SK-N-SH treated with all-trans-retinoic acid at 6 μM for 48 hours (cell line): ENCODE measurements at regions not wholly inside any gene's neighbourhood (a gene's known extent, or its start where the extent isn't known, plus 50 kb on each side); places are given as distances from the start of the nearest gene placed in this dataset.
A peak's percentile ranks its signal among the peaks of the same experiment; 100 is the strongest.
"Not testable (repeated sequence)": the region's sequence is repeated elsewhere in the genome, so short reads cannot be mapped to it uniquely, and the experiment has no call there.

Experiments used
- ATAC-seq: fragments of 200-7000 bp; cut with Tn5 transposase; 3 replicates; pipeline ENCODE4 v1.9.1; 2020; ENCODE audit warnings: mild to moderate bottlenecking, moderate library complexity
- ARNTL ChIP-seq: fragments of 450-650 bp; formaldehyde crosslinking; IDR thresholded peaks from 2 replicates; pipeline ENCODE4 v1.5.0; 2020; ENCODE audit warnings: low read depth, mild to moderate bottlenecking, moderate library complexity, borderline replicate concordance
- BACH2 ChIP-seq: fragments of 250-450 bp; sonication (Bioruptor Pico); IDR thresholded peaks from 2 replicates; pipeline ENCODE4 v1.9.0; 2021; ENCODE audit warnings: mild to moderate bottlenecking, borderline replicate concordance
- CSDC2 ChIP-seq: fragments of 250-450 bp; sonication (Bioruptor Pico); IDR thresholded peaks from 2 replicates; pipeline ENCODE4 v1.5.0; 2020; ENCODE audit warnings: mild to moderate bottlenecking, moderate library complexity
- CSRNP3 ChIP-seq: fragments of 250-450 bp; sonication (Bioruptor Pico); IDR thresholded peaks from 2 replicates; pipeline ENCODE4 v1.5.1; 2021; ENCODE audit warnings: mild to moderate bottlenecking, moderate library complexity
- ESRRG ChIP-seq: fragments of 250-450 bp; sonication (Bioruptor Pico); IDR thresholded peaks from 2 replicates; pipeline ENCODE4 v1.6.1; 2021; ENCODE audit warnings: mild to moderate bottlenecking
- GLIS3 ChIP-seq: fragments of 250-450 bp; sonication (Bioruptor Pico); IDR thresholded peaks from 2 replicates; pipeline ENCODE4 v1.5.0; 2020; ENCODE audit warnings: mild to moderate bottlenecking, moderate library complexity
- ISL1 ChIP-seq: fragments of 250-450 bp; sonication (Bioruptor Pico); IDR thresholded peaks from 2 replicates; pipeline ENCODE4 v2.1.2; 2022; ENCODE audit warnings: mild to moderate bottlenecking, moderate library complexity
- OSR1 ChIP-seq: fragments of 250-450 bp; sonication (Bioruptor Pico); IDR thresholded peaks from 2 replicates; pipeline ENCODE4 v1.8.0; 2022; ENCODE audit warnings: moderate library complexity, mild to moderate bottlenecking, inconsistent platforms
- PATZ1 ChIP-seq: fragments of 250-450 bp; sonication (Bioruptor Pico); IDR thresholded peaks from 2 replicates; pipeline ENCODE4 v1.8.0; 2020; ENCODE audit warnings: mild to moderate bottlenecking, moderate library complexity, borderline replicate concordance
- POU6F1 ChIP-seq: fragments of 250-450 bp; sonication (Bioruptor Pico); IDR thresholded peaks from 2 replicates; pipeline ENCODE4 v1.8.0; 2021; ENCODE audit warnings: low read depth, mild to moderate bottlenecking, moderate library complexity, borderline replicate concordance
- PPARA ChIP-seq: fragments of 250-450 bp; sonication (Bioruptor Pico); IDR thresholded peaks from 2 replicates; pipeline ENCODE4 v1.5.0; 2020; ENCODE audit warnings: mild to moderate bottlenecking, borderline replicate concordance
- RARB ChIP-seq: fragments of 250-450 bp; sonication (Bioruptor Pico); IDR thresholded peaks from 2 replicates; pipeline ENCODE4 v1.8.0; 2021; ENCODE audit warnings: mild to moderate bottlenecking, moderate library complexity
- SNAI2 ChIP-seq: fragments of 250-450 bp; sonication (Bioruptor Pico); IDR thresholded peaks from 2 replicates; pipeline ENCODE4 v1.5.0; 2020; ENCODE audit warnings: mild to moderate bottlenecking, moderate library complexity
- TCF4 ChIP-seq: fragments of 250-450 bp; sonication (Bioruptor Pico); IDR thresholded peaks from 2 replicates; pipeline ENCODE4 v1.8.0; 2021; ENCODE audit warnings: mild to moderate bottlenecking, moderate library complexity, borderline replicate concordance
- TOX ChIP-seq: fragments of 250-450 bp; sonication (Bioruptor Pico); IDR thresholded peaks from 2 replicates; pipeline ENCODE4 v1.8.0; 2021; ENCODE audit warnings: mild to moderate bottlenecking, moderate library complexity, borderline replicate concordance
- TSHZ2 ChIP-seq: fragments of 250-450 bp; sonication (Bioruptor Pico); IDR thresholded peaks from 2 replicates; pipeline ENCODE4 v1.5.0; 2020; ENCODE audit warnings: mild to moderate bottlenecking, moderate library complexity
- ZC3H10 ChIP-seq: fragments of 250-450 bp; sonication (Bioruptor Pico); IDR thresholded peaks from 2 replicates; pipeline ENCODE4 v1.5.1; 2021; ENCODE audit warnings: mild to moderate bottlenecking, moderate library complexity
- ZFP3 ChIP-seq: fragments of 250-450 bp; sonication (Bioruptor Pico); IDR thresholded peaks from 2 replicates; pipeline ENCODE4 v1.5.0; 2020; ENCODE audit warnings: mild to moderate bottlenecking, moderate library complexity
- ZFP30 ChIP-seq: fragments of 450-650 bp; formaldehyde crosslinking; IDR thresholded peaks from 2 replicates; pipeline ENCODE4 v1.5.0; 2022; ENCODE audit warnings: mild to moderate bottlenecking, moderate library complexity
- ZNF565 ChIP-seq: fragments of 450-650 bp; formaldehyde crosslinking; conservative IDR thresholded peaks from 2 replicates; pipeline ENCODE4 v1.5.0; 2020; ENCODE audit warnings: low read depth, mild to moderate bottlenecking, moderate library complexity
- ZNF70 ChIP-seq: fragments of 450-650 bp; formaldehyde crosslinking; IDR thresholded peaks from 2 replicates; pipeline ENCODE4 v1.5.0; 2020; ENCODE audit warnings: mild to moderate bottlenecking, moderate library complexity

- TF ChIP-seq ARNTL (CRISPR knock-in tag), result no peak
- TF ChIP-seq SNAI2 (CRISPR knock-in tag), result no peak
- TF ChIP-seq CSDC2 (CRISPR knock-in tag), result no peak
- no peak for TF ChIP-seq ZFP3 (CRISPR knock-in tag)
- no peak for TF ChIP-seq ZC3H10 (CRISPR knock-in tag)
- TF ChIP-seq ZNF565 (CRISPR knock-in tag), result no peak
- TF ChIP-seq RARB, result no peak
- TF ChIP-seq ZFP30 (CRISPR knock-in tag), result no peak
- no peak for TF ChIP-seq ESRRG (CRISPR knock-in tag)
- TF ChIP-seq OSR1 (CRISPR knock-in tag), result no peak
- TF ChIP-seq GLIS3 (CRISPR knock-in tag), result no peak
- no peak for TF ChIP-seq ZNF70
- no peak for TF ChIP-seq TCF4 (CRISPR knock-in tag)
- no peak for TF ChIP-seq CSRNP3 (CRISPR knock-in tag)
- TF ChIP-seq POU6F1 (CRISPR knock-in tag), result no peak
- TF ChIP-seq BACH2 (CRISPR knock-in tag), result no peak
- no peak for TF ChIP-seq TSHZ2 (CRISPR knock-in tag)
- TF ChIP-seq, all 23 proteins: peak for 0
- peak; percentile 63 for ATAC-seq
Observed at GRCh38 chr2:191501561-191502168, 176.3 kb upstream of the NABP1 start.

- no peak for TF ChIP-seq RARB
- no peak for TF ChIP-seq OSR1 (CRISPR knock-in tag)
- no peak for TF ChIP-seq ESRRG (CRISPR knock-in tag)
- no peak for TF ChIP-seq PATZ1 (CRISPR knock-in tag)
- TF ChIP-seq ZFP30 (CRISPR knock-in tag), result no peak
- no peak for TF ChIP-seq GLIS3 (CRISPR knock-in tag)
- TF ChIP-seq CSRNP3 (CRISPR knock-in tag), result no peak
- no peak for TF ChIP-seq ARNTL (CRISPR knock-in tag)
- TF ChIP-seq ISL1 (CRISPR knock-in tag), result no peak
- TF ChIP-seq ZC3H10 (CRISPR knock-in tag), result no peak
- no peak for TF ChIP-seq TOX (CRISPR knock-in tag)
- no peak for TF ChIP-seq ZFP3 (CRISPR knock-in tag)
- no peak for TF ChIP-seq PPARA (CRISPR knock-in tag)
- no peak for TF ChIP-seq CSDC2 (CRISPR knock-in tag)
- no peak for TF ChIP-seq TCF4 (CRISPR knock-in tag)
- TF ChIP-seq POU6F1 (CRISPR knock-in tag), result no peak
- TF ChIP-seq ZNF565 (CRISPR knock-in tag), result no peak
- TF ChIP-seq SNAI2 (CRISPR knock-in tag), result no peak
- TF ChIP-seq TSHZ2 (CRISPR knock-in tag), result no peak
Observed at GRCh38 chr2:191506515-191506914, 171.4 kb upstream of the NABP1 start.

GRCh38 chr2:191507252-191507853 is 170.6 kb upstream of the NABP1 start:
- not testable (repeated sequence) for ATAC-seq

More at GRCh38 chr2:191506515-191506914, 171.4 kb upstream of the NABP1 start:
- no peak for ATAC-seq
